ENCODE measurements at regions not wholly inside any gene's neighbourhood (a gene's known extent, or its start where the extent isn't known, plus 50 kb on each side); places are given as distances from the start of the nearest gene placed in this dataset.
A peak's percentile ranks its signal among the peaks of the same experiment; 100 is the strongest.

GRCh38 chr4:107120661-107121060 is 84.5 kb upstream of the DKK2 start:
- H3K4me3 ChIP-seq (ENCODE audit: low read depth, low read length) = no peak overlapping the region
- TF ChIP-seq, protein P1, sequence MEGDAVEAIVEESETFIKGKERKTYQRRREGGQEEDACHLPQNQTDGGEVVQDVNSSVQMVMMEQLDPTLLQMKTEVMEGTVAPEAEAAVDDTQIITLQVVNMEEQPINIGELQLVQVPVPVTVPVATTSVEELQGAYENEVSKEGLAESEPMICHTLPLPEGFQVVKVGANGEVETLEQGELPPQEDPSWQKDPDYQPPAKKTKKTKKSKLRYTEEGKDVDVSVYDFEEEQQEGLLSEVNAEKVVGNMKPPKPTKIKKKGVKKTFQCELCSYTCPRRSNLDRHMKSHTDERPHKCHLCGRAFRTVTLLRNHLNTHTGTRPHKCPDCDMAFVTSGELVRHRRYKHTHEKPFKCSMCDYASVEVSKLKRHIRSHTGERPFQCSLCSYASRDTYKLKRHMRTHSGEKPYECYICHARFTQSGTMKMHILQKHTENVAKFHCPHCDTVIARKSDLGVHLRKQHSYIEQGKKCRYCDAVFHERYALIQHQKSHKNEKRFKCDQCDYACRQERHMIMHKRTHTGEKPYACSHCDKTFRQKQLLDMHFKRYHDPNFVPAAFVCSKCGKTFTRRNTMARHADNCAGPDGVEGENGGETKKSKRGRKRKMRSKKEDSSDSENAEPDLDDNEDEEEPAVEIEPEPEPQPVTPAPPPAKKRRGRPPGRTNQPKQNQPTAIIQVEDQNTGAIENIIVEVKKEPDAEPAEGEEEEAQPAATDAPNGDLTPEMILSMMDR (IDR thresholded peaks at IDR 0.05; ENCODE audit: low read depth, low read length, missing control alignments) = no peak
- in situ Hi-C loops (cut with HindIII; ENCODE audit: low sequenced_read_pairs) = no loop called here
- no peak for DNase-seq (ENCODE audit: low read depth)

DNA sequence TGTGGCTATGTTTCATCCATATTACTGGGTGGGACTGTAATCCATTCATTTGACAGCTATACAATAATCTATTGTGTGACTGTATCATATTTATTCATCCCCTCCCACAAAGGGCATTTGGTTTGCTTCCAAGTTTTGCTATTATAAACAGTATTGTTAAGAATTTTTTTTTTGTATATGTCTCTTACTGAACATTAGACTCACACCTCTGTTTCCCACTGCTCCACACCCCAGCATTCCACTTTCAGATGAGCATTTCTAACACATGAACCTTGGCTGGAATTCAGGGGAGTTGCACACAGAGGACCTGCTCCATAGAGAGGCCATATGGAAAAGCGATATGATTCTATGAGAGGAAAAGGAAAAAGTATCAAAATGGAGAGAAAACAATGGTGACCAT is 81.6 kb upstream of the DKK2 start:
- in situ Hi-C loops (cut with HindIII; ENCODE audit: low sequenced_read_pairs) = no loop called here
- DNase-seq (ENCODE audit: low read depth) = no peak
- TF ChIP-seq, protein P1 (IDR thresholded peaks at IDR 0.05; ENCODE audit: low read depth, low read length, missing control alignments) = no peak
- no peak overlapping the region for H3K4me3 ChIP-seq (ENCODE audit: low read depth, low read length)

- no peak overlapping the region for H3K4me3 ChIP-seq (ENCODE audit: low read depth, low read length)
- peak; percentile 22 for DNase-seq (ENCODE audit: low read depth)
- TF ChIP-seq, protein P1 (IDR thresholded peaks at IDR 0.05; ENCODE audit: low read depth, low read length, missing control alignments) = no peak
- in situ Hi-C loops (cut with HindIII; ENCODE audit: low sequenced_read_pairs) = no loop called here
These were observed 79.2 kb upstream of the DKK2 start for GRCh38 chr4:107115185-107115847.

DNA sequence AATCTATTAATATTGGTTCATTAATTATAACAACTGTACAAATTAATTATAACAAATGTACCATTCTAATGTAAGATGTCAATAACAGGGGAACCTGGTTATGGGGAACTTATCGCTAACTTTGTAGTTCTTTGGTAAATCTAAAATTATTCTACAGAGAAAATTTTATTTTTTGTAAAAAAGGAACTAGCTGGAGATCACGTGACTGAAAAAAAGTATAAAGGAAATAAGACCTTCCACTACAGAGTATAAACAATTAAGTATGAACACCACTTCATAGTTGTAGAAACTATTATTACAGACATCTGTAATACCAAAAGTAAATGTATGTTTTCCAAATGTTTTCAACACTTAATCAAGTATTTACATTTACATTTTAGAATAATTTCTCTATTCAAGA is 77.9 kb upstream of the DKK2 start:
- TF ChIP-seq, protein P1 (IDR thresholded peaks at IDR 0.05; ENCODE audit: low read depth, low read length, missing control alignments) = no peak
- in situ Hi-C loops (cut with HindIII; ENCODE audit: low sequenced_read_pairs) = no loop called here

GRCh38 chr4:107098401-107098800 is 62.3 kb upstream of the DKK2 start:
- DNase-seq (ENCODE audit: low read depth) = no peak
- TF ChIP-seq, protein P1 (IDR thresholded peaks at IDR 0.05; ENCODE audit: low read depth, low read length, missing control alignments) = no peak

More for the DNA sequence above, 77.9 kb upstream of the DKK2 start:
- H3K4me3 ChIP-seq (ENCODE audit: low read depth, low read length) = no peak overlapping the region
- DNase-seq (ENCODE audit: low read depth) = no peak

DNA sequence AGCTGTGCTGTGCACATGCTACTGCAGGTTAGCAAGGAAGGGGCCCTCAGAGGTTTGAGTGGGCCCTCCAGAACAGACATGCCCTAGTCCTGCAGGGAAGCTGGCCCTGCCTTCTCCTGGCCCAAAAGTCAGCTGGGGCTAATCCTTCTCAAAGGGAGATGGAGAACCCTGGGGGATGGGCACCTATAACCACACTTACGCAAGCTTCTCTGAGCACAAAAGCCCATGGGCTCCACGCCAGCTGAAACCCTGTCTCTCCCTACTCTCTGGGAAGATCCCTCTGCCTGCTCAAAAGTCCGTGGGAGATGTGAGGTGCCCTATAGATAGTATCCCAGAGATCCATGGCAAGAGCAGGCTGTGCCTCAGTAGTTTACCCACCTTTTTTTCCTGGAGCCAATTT is 58.9 kb upstream of the DKK2 start:
- DNase-seq (ENCODE audit: low read depth) = no peak
- TF ChIP-seq, protein P1 (IDR thresholded peaks at IDR 0.05; ENCODE audit: low read depth, low read length, missing control alignments) = no peak
- no peak overlapping the region for H3K4me3 ChIP-seq (ENCODE audit: low read depth, low read length)
- in situ Hi-C loops (cut with HindIII; ENCODE audit: low sequenced_read_pairs) = no loop called here

More at GRCh38 chr4:107098401-107098800, 62.3 kb upstream of the DKK2 start:
- no peak overlapping the region for H3K4me3 ChIP-seq (ENCODE audit: low read depth, low read length)
- in situ Hi-C loops (cut with HindIII; ENCODE audit: low sequenced_read_pairs) = no loop called here
